ENCODE measurements at regions not wholly inside any gene's neighbourhood (a gene's known extent, or its start where the extent isn't known, plus 50 kb on each side); places are given as distances from the start of the nearest gene placed in this dataset.

- ATAC-seq (ENCODE audit: low read depth) (no peak), DNase-seq (no peak)
- no peak overlapping the region for H2AFZ ChIP-seq (ENCODE audit: insufficient read depth, low read depth, low read length, poor library complexity, severe bottlenecking)
- ChIA-PET CTCF (no interaction called here), POLR2A (no interaction called here)
- no peaks in the 10 kb centered on the region for H3K27me3 ChIP-seq (replicated peaks in 1 of 4; ENCODE audit: control extremely low read depth in 1 of 4, control insufficient read depth in 3 of 4, insufficient read depth in 4 of 4, low read length in 3 of 4)
- H3K9me3 ChIP-seq (ENCODE audit: control extremely low read depth in 1 of 3, control insufficient read depth in 2 of 3, insufficient read depth in 1 of 3, low read length in 2 of 3), result no peaks in the 10 kb centered on the region
- no peak overlapping the region for H3K9ac ChIP-seq (ENCODE audit: low read length)
- Mint-ChIP-seq H3K4me1 (no peaks in the 10 kb centered on the region), H3K27ac (no peak overlapping the region), H3K9me3 (ENCODE audit: insufficient read depth) (no peaks in the 10 kb centered on the region), H3K4me3 (no peak overlapping the region), H3K27me3 (no peaks in the 10 kb centered on the region)
- WGBS (ENCODE audit: insufficient coverage), result no CpG with 5 or more reads among the region's 1 CpG
- H3K79me2 ChIP-seq (ENCODE audit: control insufficient read depth, insufficient read depth, low read length), result no peaks in the 10 kb centered on the region
- H3K4me3 ChIP-seq (ENCODE audit: control extremely low read depth in 1 of 5, extremely low read depth in 1 of 5, insufficient read depth in 1 of 5, low read depth in 2 of 5, low read length in 4 of 5), result no peak overlapping the region
- H3K27ac ChIP-seq (ENCODE audit: low read length in 2 of 2), result no peak overlapping the region
- intact Hi-C loops (cut with micrococcal nuclease), result no loop called here
- TF ChIP-seq, protein P1, sequence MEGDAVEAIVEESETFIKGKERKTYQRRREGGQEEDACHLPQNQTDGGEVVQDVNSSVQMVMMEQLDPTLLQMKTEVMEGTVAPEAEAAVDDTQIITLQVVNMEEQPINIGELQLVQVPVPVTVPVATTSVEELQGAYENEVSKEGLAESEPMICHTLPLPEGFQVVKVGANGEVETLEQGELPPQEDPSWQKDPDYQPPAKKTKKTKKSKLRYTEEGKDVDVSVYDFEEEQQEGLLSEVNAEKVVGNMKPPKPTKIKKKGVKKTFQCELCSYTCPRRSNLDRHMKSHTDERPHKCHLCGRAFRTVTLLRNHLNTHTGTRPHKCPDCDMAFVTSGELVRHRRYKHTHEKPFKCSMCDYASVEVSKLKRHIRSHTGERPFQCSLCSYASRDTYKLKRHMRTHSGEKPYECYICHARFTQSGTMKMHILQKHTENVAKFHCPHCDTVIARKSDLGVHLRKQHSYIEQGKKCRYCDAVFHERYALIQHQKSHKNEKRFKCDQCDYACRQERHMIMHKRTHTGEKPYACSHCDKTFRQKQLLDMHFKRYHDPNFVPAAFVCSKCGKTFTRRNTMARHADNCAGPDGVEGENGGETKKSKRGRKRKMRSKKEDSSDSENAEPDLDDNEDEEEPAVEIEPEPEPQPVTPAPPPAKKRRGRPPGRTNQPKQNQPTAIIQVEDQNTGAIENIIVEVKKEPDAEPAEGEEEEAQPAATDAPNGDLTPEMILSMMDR (IDR thresholded peaks at IDR 0.05), result no peak
- no peak for TF ChIP-seq EZH2 (IDR thresholded peaks at IDR 0.05; ENCODE audit: borderline replicate concordance, insufficient read depth, low read depth, low read length, poor library complexity, severe bottlenecking)
- no peaks in the 10 kb centered on the region for H4K20me1 ChIP-seq (ENCODE audit: control insufficient read depth, insufficient read depth, low read length, poor library complexity, severe bottlenecking)
- H3K4me2 ChIP-seq (replicated peaks; ENCODE audit: low read depth, low read length, poor library complexity, severe bottlenecking), result no peak overlapping the region
- H3K36me3 ChIP-seq (replicated peaks in 1 of 2; ENCODE audit: control extremely low read depth in 1 of 2, control insufficient read depth in 1 of 2, extremely low read depth in 1 of 2, insufficient read depth in 2 of 2, low read length in 1 of 2), result no peaks in the 10 kb centered on the region
- no peaks in the 10 kb centered on the region for H3K4me1 ChIP-seq (ENCODE audit: control insufficient read depth in 2 of 2, insufficient read depth in 2 of 2, low read length in 2 of 2)
Measured at GRCh38 chr4:141804836-141805235, 168.5 kb downstream of the IL15 start.

DNA sequence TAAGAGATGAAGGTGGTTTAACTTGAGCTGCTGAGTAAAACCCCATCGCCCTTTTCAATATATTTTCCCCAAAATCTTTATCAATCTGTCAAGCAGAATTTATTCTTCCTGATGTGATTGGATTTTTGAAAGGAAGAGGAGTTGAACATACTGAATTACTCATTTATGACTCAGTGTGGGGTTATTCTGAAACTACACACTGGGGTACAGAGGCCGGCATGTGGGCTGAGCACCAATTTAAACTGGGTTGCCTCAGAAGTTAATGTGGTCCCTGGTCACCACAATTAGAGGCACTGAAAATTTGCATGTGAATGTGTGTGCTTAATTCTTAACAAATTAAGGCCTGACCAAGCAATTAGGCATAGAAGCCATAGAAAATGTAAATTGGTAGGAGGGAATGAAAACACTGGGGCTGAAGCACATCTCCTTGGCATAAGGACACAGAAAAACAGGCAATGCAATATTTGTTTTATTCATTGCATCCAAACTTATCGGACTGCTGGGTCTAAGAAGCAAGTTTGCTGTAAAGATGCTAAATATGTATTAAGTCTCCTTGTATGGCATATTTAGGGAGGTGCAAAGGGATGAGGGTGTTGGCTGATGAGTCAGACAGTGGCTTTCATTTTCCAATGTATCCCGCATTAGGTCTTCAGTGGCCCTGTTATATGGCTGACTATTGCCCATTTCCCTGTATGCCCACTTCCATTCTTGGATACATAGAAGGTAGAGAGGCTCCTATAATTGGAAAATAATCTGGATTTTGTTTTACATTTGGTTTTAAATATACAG is 170.9 kb downstream of the IL15 start:
- intact Hi-C loops (cut with micrococcal nuclease), result no loop called here
- CTCF ChIA-PET, result no interaction called here
- Histone ChIP-seq H3K4me3 (ENCODE audit: control extremely low read depth in 1 of 5, extremely low read depth in 1 of 5, insufficient read depth in 1 of 5, low read depth in 2 of 5, low read length in 4 of 5) (no peak overlapping the region), H2AFZ (ENCODE audit: insufficient read depth, low read depth, low read length, poor library complexity, severe bottlenecking) (no peak overlapping the region), H3K9me3 (ENCODE audit: control extremely low read depth in 1 of 3, control insufficient read depth in 2 of 3, insufficient read depth in 1 of 3, low read length in 2 of 3) (no peaks in the 10 kb centered on the region), H3K36me3 (replicated peaks in 1 of 2; ENCODE audit: control extremely low read depth in 1 of 2, control insufficient read depth in 1 of 2, extremely low read depth in 1 of 2, insufficient read depth in 2 of 2, low read length in 1 of 2) (no peaks in the 10 kb centered on the region), H3K9ac (ENCODE audit: low read length) (no peak overlapping the region), H3K79me2 (ENCODE audit: control insufficient read depth, insufficient read depth, low read length) (no peaks in the 10 kb centered on the region), H3K27me3 (replicated peaks in 1 of 4; ENCODE audit: control extremely low read depth in 1 of 4, control insufficient read depth in 3 of 4, insufficient read depth in 4 of 4, low read length in 3 of 4) (no peaks in the 10 kb centered on the region), H3K4me1 (ENCODE audit: control insufficient read depth in 2 of 2, insufficient read depth in 2 of 2, low read length in 2 of 2) (no peaks in the 10 kb centered on the region), H4K20me1 (ENCODE audit: control insufficient read depth, insufficient read depth, low read length, poor library complexity, severe bottlenecking) (no peaks in the 10 kb centered on the region), H3K4me2 (replicated peaks; ENCODE audit: low read depth, low read length, poor library complexity, severe bottlenecking) (no peak overlapping the region), H3K27ac (ENCODE audit: low read length in 2 of 2) (no peak overlapping the region)
- ATAC-seq (ENCODE audit: low read depth) (no peak), DNase-seq (no peak)
- WGBS (ENCODE audit: insufficient coverage), result 100% methylated on average over 2 of the region's 4 CpGs
- TF ChIP-seq, protein P1 (IDR thresholded peaks at IDR 0.05), result no peak
- TF ChIP-seq EZH2 (IDR thresholded peaks at IDR 0.05; ENCODE audit: borderline replicate concordance, insufficient read depth, low read depth, low read length, poor library complexity, severe bottlenecking), result no peak
- POLR2A ChIA-PET, result no interaction called here
- H3K4me1 Mint-ChIP-seq, result no peaks in the 10 kb centered on the region
- H3K27ac Mint-ChIP-seq, result no peak overlapping the region
- H3K27me3 Mint-ChIP-seq, result no peaks in the 10 kb centered on the region
- no peaks in the 10 kb centered on the region for H3K9me3 Mint-ChIP-seq (ENCODE audit: insufficient read depth)
- no peak overlapping the region for H3K4me3 Mint-ChIP-seq
